Tibial nerve (tissue), 3 donors: ENCODE measurements at regions not wholly inside any gene's neighbourhood (a gene's known extent, or its start where the extent isn't known, plus 50 kb on each side); places are given as distances from the start of the nearest gene placed in this dataset.

Experiments used
- CTCF ChIP-seq, 5 experiments: fragments of 200-600 bp in 3 of 5; fragments of 450-650 bp in 2 of 5; sonication (generic) in 3 of 5; IDR thresholded peaks; one replicate each; pipeline ENCODE4 v1.5.1; 2016 to 2019; ENCODE audit warnings: antibody characterized with exemption in 5 of 5, mild to moderate bottlenecking in 3 of 5, moderate library complexity in 2 of 5
- POLR2A ChIP-seq, 2 donors: fragments of 450-650 bp; IDR thresholded peaks; one replicate each; pipeline ENCODE4 v1.6.1; 2017; ENCODE audit warnings: antibody characterized with exemption in 2 of 2, mild to moderate bottlenecking in 2 of 2, moderate library complexity in 2 of 2

- TF ChIP-seq CTCF (IDR thresholded peaks at IDR 0.05) (no peak), POLR2A (IDR thresholded peaks at IDR 0.05) (no peak)
These were observed 205.8 kb upstream of the F9 start for GRCh38 chrX:139324756-139325155.
